ENCODE measurements at regions not wholly inside any gene's neighbourhood (a gene's known extent, or its start where the extent isn't known, plus 50 kb on each side); places are given as distances from the start of the nearest gene placed in this dataset.
"Not testable (repeated sequence)": the region's sequence is repeated elsewhere in the genome, so short reads cannot be mapped to it uniquely, and the experiment has no call there.

GRCh38 chr7:68581417-68581816 lies 1016.9 kb upstream of the AUTS2 start:
- H3K36me3 ChIP-seq (ENCODE audit: insufficient read depth, low read length) = no peaks in the 10 kb centered on the region
- no peaks in the 10 kb centered on the region for H3K9me3 ChIP-seq (ENCODE audit: insufficient read depth, low read depth, low read length)
- no peak overlapping the region for H3K9ac ChIP-seq (ENCODE audit: low read depth, low read length)
- H3K27ac ChIP-seq (ENCODE audit: low read depth, low read length) = no peak overlapping the region
- no peaks in the 10 kb centered on the region for H3K27me3 ChIP-seq (ENCODE audit: insufficient read depth, low read length)
- 94% methylated on average over 1 of the region's 1 CpG for WGBS
- no peaks in the 10 kb centered on the region for H3K4me1 ChIP-seq (ENCODE audit: insufficient read depth, low read length)
- no peak overlapping the region for H3K4me3 ChIP-seq (ENCODE audit: low read length)

GRCh38 chr7:68587599-68587998 lies 1010.7 kb upstream of the AUTS2 start:
- H3K36me3 ChIP-seq (ENCODE audit: insufficient read depth, low read length) = no peaks in the 10 kb centered on the region
- 92% methylated on average over 3 of the region's 4 CpGs for WGBS
- no peak overlapping the region for H3K27ac ChIP-seq (ENCODE audit: low read depth, low read length)
- no peaks in the 10 kb centered on the region for H3K27me3 ChIP-seq (ENCODE audit: insufficient read depth, low read length)
- no peaks in the 10 kb centered on the region for H3K9me3 ChIP-seq (ENCODE audit: insufficient read depth, low read depth, low read length)
- no peaks in the 10 kb centered on the region for H3K4me1 ChIP-seq (ENCODE audit: insufficient read depth, low read length)
- no peak overlapping the region for H3K4me3 ChIP-seq (ENCODE audit: low read length)
- no peak overlapping the region for H3K9ac ChIP-seq (ENCODE audit: low read depth, low read length)

- Histone ChIP-seq H3K9ac (ENCODE audit: low read depth, low read length) (no peak overlapping the region), H3K27ac (ENCODE audit: low read depth, low read length) (no peak overlapping the region), H3K9me3 (ENCODE audit: insufficient read depth, low read depth, low read length) (no peaks in the 10 kb centered on the region), H3K4me1 (ENCODE audit: insufficient read depth, low read length) (no peaks in the 10 kb centered on the region), H3K36me3 (ENCODE audit: insufficient read depth, low read length) (no peaks in the 10 kb centered on the region), H3K27me3 (ENCODE audit: insufficient read depth, low read length) (no peaks in the 10 kb centered on the region), H3K4me3 (ENCODE audit: low read length) (no peak overlapping the region)
- WGBS = 91% methylated on average over 4 of the region's 4 CpGs
These were observed 996.4 kb upstream of the AUTS2 start for GRCh38 chr7:68601826-68602225.

GRCh38 chr7:68604541-68604940 lies 993.7 kb upstream of the AUTS2 start:
- Histone ChIP-seq H3K4me3 (ENCODE audit: low read length) (no peak overlapping the region), H3K9me3 (ENCODE audit: insufficient read depth, low read depth, low read length) (peaks cover 20% of the 10 kb centered on the region; the same call in 1 of the 2 replicates), H3K27ac (ENCODE audit: low read depth, low read length) (no peak overlapping the region), H3K9ac (ENCODE audit: low read depth, low read length) (no peak overlapping the region), H3K4me1 (ENCODE audit: insufficient read depth, low read length) (no peaks in the 10 kb centered on the region), H3K36me3 (ENCODE audit: insufficient read depth, low read length) (no peaks in the 10 kb centered on the region), H3K27me3 (ENCODE audit: insufficient read depth, low read length) (no peaks in the 10 kb centered on the region)
- 89% methylated on average over 1 of the region's 1 CpG for WGBS

- WGBS = 89% methylated on average over 1 of the region's 1 CpG
- Histone ChIP-seq H3K4me1 (ENCODE audit: insufficient read depth, low read length) (no peaks in the 10 kb centered on the region; the same call in 1 of the 2 replicates), H3K27ac (ENCODE audit: low read depth, low read length) (no peak overlapping the region), H3K4me3 (ENCODE audit: low read length) (no peak overlapping the region), H3K27me3 (ENCODE audit: insufficient read depth, low read length) (no peaks in the 10 kb centered on the region), H3K9me3 (ENCODE audit: insufficient read depth, low read depth, low read length) (peaks cover 20% of the 10 kb centered on the region), H3K9ac (ENCODE audit: low read depth, low read length) (no peak overlapping the region), H3K36me3 (ENCODE audit: insufficient read depth, low read length) (no peaks in the 10 kb centered on the region)
These were observed 987.6 kb upstream of the AUTS2 start for GRCh38 chr7:68610701-68611100.

GRCh38 chr7:68613405-68613804 lies 984.9 kb upstream of the AUTS2 start:
- H3K36me3 ChIP-seq (ENCODE audit: insufficient read depth, low read length) = no peaks in the 10 kb centered on the region
- peaks cover 10% of the 10 kb centered on the region for H3K9me3 ChIP-seq (ENCODE audit: insufficient read depth, low read depth, low read length)
- no peaks in the 10 kb centered on the region; the same call in 1 of the 2 replicates for H3K4me1 ChIP-seq (ENCODE audit: insufficient read depth, low read length)
- no peak overlapping the region for H3K27ac ChIP-seq (ENCODE audit: low read depth, low read length)
- 92% methylated on average over 6 of the region's 6 CpGs for WGBS
- no peak overlapping the region for H3K4me3 ChIP-seq (ENCODE audit: low read length)
- H3K9ac ChIP-seq (ENCODE audit: low read depth, low read length) = no peak overlapping the region
- no peaks in the 10 kb centered on the region for H3K27me3 ChIP-seq (ENCODE audit: insufficient read depth, low read length)

GRCh38 chr7:68613897-68614296 lies 984.4 kb upstream of the AUTS2 start:
- Histone ChIP-seq H3K9ac (ENCODE audit: low read depth, low read length) (no peak overlapping the region), H3K4me3 (ENCODE audit: low read length) (no peak overlapping the region), H3K27ac (ENCODE audit: low read depth, low read length) (no peak overlapping the region), H3K36me3 (ENCODE audit: insufficient read depth, low read length) (no peaks in the 10 kb centered on the region), H3K27me3 (ENCODE audit: insufficient read depth, low read length) (no peaks in the 10 kb centered on the region), H3K9me3 (ENCODE audit: insufficient read depth, low read depth, low read length) (peaks cover 5% of the 10 kb centered on the region), H3K4me1 (ENCODE audit: insufficient read depth, low read length) (no peaks in the 10 kb centered on the region; the same call in 1 of the 2 replicates)
- WGBS = 93% methylated on average over 3 of the region's 4 CpGs

- Histone ChIP-seq H3K27me3 (ENCODE audit: insufficient read depth, low read length) (no peaks in the 10 kb centered on the region), H3K9me3 (ENCODE audit: insufficient read depth, low read depth, low read length) (peaks cover 2% of the 10 kb centered on the region; the same call in 1 of the 2 replicates), H3K36me3 (ENCODE audit: insufficient read depth, low read length) (no peaks in the 10 kb centered on the region), H3K9ac (ENCODE audit: low read depth, low read length) (no peak overlapping the region), H3K4me3 (ENCODE audit: low read length) (no peak overlapping the region), H3K27ac (ENCODE audit: low read depth, low read length) (no peak overlapping the region), H3K4me1 (ENCODE audit: insufficient read depth, low read length) (no peaks in the 10 kb centered on the region)
- WGBS = 95% methylated on average over 3 of the region's 3 CpGs
These were observed 978.7 kb upstream of the AUTS2 start for GRCh38 chr7:68619526-68619925.

- no peaks in the 10 kb centered on the region for H3K36me3 ChIP-seq (ENCODE audit: insufficient read depth, low read length)
- H3K9me3 ChIP-seq (ENCODE audit: insufficient read depth, low read depth, low read length) = peaks cover 2% of the 10 kb centered on the region; the same call in 1 of the 2 replicates
- no peak overlapping the region for H3K27ac ChIP-seq (ENCODE audit: low read depth, low read length)
- H3K4me3 ChIP-seq (ENCODE audit: low read length) = no peak overlapping the region
- no peaks in the 10 kb centered on the region for H3K27me3 ChIP-seq (ENCODE audit: insufficient read depth, low read length)
- H3K4me1 ChIP-seq (ENCODE audit: insufficient read depth, low read length) = no peaks in the 10 kb centered on the region
- no peak overlapping the region for H3K9ac ChIP-seq (ENCODE audit: low read depth, low read length)
- WGBS = 95% methylated on average over 2 of the region's 3 CpGs
These were observed 975.8 kb upstream of the AUTS2 start for GRCh38 chr7:68622500-68622899.

GRCh38 chr7:68623030-68623429 lies 975.2 kb upstream of the AUTS2 start:
- H3K36me3 ChIP-seq (ENCODE audit: insufficient read depth, low read length) = no peaks in the 10 kb centered on the region
- no peak overlapping the region for H3K9ac ChIP-seq (ENCODE audit: low read depth, low read length)
- H3K27ac ChIP-seq (ENCODE audit: low read depth, low read length) = no peak overlapping the region
- H3K4me3 ChIP-seq (ENCODE audit: low read length) = no peak overlapping the region
- H3K4me1 ChIP-seq (ENCODE audit: insufficient read depth, low read length) = no peaks in the 10 kb centered on the region
- no peaks in the 10 kb centered on the region for H3K27me3 ChIP-seq (ENCODE audit: insufficient read depth, low read length)
- 94% methylated on average over 1 of the region's 1 CpG for WGBS
- no peaks in the 10 kb centered on the region for H3K9me3 ChIP-seq (ENCODE audit: insufficient read depth, low read depth, low read length)

GRCh38 chr7:68627247-68627864 lies 970.9 kb upstream of the AUTS2 start:
- Histone ChIP-seq H3K27ac (ENCODE audit: low read depth, low read length) (no peak overlapping the region), H3K36me3 (ENCODE audit: insufficient read depth, low read length) (no peaks in the 10 kb centered on the region), H3K4me1 (ENCODE audit: insufficient read depth, low read length) (no peaks in the 10 kb centered on the region), H3K4me3 (ENCODE audit: low read length) (no peak overlapping the region), H3K9ac (ENCODE audit: low read depth, low read length) (no peak overlapping the region), H3K9me3 (ENCODE audit: insufficient read depth, low read depth, low read length) (no peaks in the 10 kb centered on the region), H3K27me3 (ENCODE audit: insufficient read depth, low read length) (no peaks in the 10 kb centered on the region)
- 94% methylated on average over 2 of the region's 2 CpGs for WGBS

GRCh38 chr7:68630914-68631313 lies 967.4 kb upstream of the AUTS2 start:
- 100% methylated on average over 3 of the region's 3 CpGs for WGBS
- H3K27ac ChIP-seq (ENCODE audit: low read depth, low read length); H3K9me3 ChIP-seq (ENCODE audit: insufficient read depth, low read depth, low read length); H3K9ac ChIP-seq (ENCODE audit: low read depth, low read length); H3K36me3 ChIP-seq (ENCODE audit: insufficient read depth, low read length); H3K4me3 ChIP-seq (ENCODE audit: low read length); H3K4me1 ChIP-seq (ENCODE audit: insufficient read depth, low read length); H3K27me3 ChIP-seq (ENCODE audit: insufficient read depth, low read length): not testable (repeated sequence)
